HG02798 (cell line): ENCODE measurements at regions not wholly inside any gene's neighbourhood (a gene's known extent, or its start where the extent isn't known, plus 50 kb on each side); places are given as distances from the start of the nearest gene placed in this dataset.
A peak's percentile ranks its signal among the peaks of the same experiment; 100 is the strongest.
"Not testable (repeated sequence)": the region's sequence is repeated elsewhere in the genome, so short reads cannot be mapped to it uniquely, and the experiment has no call there.

Source experiments
- ATAC-seq: cut with Tn5 transposase; IDR thresholded peaks from one replicate; pipeline ENCODE4 v1.9.1; 2021; ENCODE audit warnings: mild to moderate bottlenecking; ENCODE audit not compliant: unreplicated experiment, poor library complexity

DNA sequence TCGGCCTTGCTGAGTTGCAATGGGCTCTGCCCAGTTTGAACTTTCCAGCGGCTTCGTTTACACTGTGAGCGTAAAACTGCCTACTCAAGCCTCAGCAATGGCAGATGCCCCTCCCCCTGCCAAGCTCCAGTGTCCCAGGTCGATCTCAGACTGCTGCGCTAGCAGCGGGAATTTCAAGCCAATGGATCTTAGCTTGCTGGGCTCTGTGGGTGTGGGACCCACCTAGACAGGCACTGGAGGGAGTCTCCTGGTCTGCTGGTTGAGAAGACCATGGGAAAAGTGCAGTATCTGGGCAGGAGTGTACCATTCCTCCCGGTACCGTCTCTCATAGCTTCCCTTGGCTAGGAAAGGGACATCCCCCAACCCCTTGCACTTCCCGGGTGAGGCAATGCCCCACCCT lies 88.2 kb downstream of the KLHL28 start:
- ATAC-seq = no peak

GRCh38 chr14:44866770-44867169 lies 95.0 kb downstream of the KLHL28 start:
- no peak for ATAC-seq

GRCh38 chr14:44866322-44866721 lies 95.4 kb downstream of the KLHL28 start:
- no peak for ATAC-seq

GRCh38 chr14:44863271-44863670 lies 98.5 kb downstream of the KLHL28 start:
- ATAC-seq = no peak

- ATAC-seq = no peak
These were observed 107.6 kb downstream of the KLHL28 start for GRCh38 chr14:44854114-44854513.

DNA sequence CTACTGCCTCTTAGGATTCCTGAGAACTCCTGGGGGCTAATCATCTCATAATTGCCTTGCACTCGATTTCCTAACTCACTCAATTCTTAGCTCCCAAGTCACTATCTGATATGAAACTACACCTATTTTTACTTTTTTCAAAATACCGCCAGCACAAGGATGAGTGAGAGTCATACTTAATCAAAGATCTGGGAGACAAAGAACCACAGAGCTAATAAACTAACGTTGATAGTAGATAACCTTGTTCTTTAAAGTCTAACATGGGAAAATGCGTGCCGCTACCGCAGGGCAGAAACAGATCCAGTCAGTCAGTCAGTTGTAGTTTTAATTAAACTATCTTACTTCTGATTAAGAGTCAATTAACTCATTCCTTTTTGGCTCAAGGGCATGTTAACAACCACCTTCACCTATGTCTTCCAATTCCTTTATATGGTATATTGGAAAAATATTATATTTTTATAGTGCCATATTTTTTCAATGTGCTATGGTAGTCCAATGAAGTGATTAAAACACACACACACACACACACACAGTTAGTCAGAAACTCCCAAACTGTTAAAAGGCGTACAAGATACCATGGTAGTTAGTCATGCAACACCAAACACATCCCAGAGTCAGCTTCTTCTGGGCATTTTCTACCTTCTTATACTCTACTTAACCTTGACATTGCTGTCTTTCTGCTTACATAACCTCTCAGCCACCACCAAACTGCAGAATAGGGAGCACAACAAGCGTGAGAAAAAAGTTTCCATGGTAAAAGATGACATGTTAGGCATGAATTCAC lies 114.0 kb downstream of the KLHL28 start:
- ATAC-seq = no peak

GRCh38 chr14:44846232-44846824 lies 115.4 kb downstream of the KLHL28 start:
- peak; percentile 76 for ATAC-seq

GRCh38 chr14:44835928-44836327 lies 125.8 kb downstream of the KLHL28 start:
- ATAC-seq = not testable (repeated sequence)

- no peak for ATAC-seq
These were observed 128.2 kb downstream of the KLHL28 start for GRCh38 chr14:44833376-44834060.

GRCh38 chr14:44830371-44830770 lies 131.4 kb downstream of the KLHL28 start:
- ATAC-seq = no peak

GRCh38 chr14:44829021-44829420 lies 132.7 kb downstream of the KLHL28 start:
- no peak for ATAC-seq

- no peak for ATAC-seq
These were observed 133.7 kb downstream of the KLHL28 start for GRCh38 chr14:44828023-44828422.

GRCh38 chr14:44820230-44820964 lies 141.3 kb downstream of the KLHL28 start:
- no peak for ATAC-seq

GRCh38 chr14:44814196-44814595 lies 147.6 kb downstream of the KLHL28 start:
- no peak for ATAC-seq

DNA sequence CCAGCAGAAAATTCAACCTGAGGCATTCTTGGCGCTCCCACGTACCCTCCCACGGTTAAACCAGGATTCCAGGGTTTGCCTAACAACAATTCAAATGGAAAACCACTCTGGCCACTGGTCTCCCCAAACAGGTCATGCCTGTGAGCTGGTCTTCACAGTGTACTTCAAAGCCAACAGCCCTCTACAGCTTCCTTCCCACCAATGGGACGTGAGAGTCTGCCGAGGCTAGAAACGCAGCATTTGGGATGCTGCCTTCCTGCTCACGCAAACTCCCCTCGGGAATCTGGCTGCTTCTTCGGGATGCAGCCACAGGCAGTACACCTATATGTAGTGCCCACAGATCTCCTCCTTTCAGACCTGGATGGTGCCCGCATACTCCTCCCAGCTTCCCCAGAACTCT lies 149.1 kb downstream of the KLHL28 start:
- no peak for ATAC-seq

GRCh38 chr14:44804391-44804790 lies 157.4 kb downstream of the KLHL28 start:
- ATAC-seq = no peak

GRCh38 chr14:44803239-44803905 lies 158.4 kb downstream of the KLHL28 start:
- peak; percentile 88 for ATAC-seq

GRCh38 chr14:44798386-44799242 lies 163.1 kb downstream of the KLHL28 start:
- no peak for ATAC-seq

- ATAC-seq = no peak
These were observed 166.0 kb downstream of the KLHL28 start for GRCh38 chr14:44795725-44796124.
